ENCODE measurements at regions not wholly inside any gene's neighbourhood (a gene's known extent, or its start where the extent isn't known, plus 50 kb on each side); places are given as distances from the start of the nearest gene placed in this dataset.
"Not testable (repeated sequence)": the region's sequence is repeated elsewhere in the genome, so short reads cannot be mapped to it uniquely, and the experiment has no call there.

DNA sequence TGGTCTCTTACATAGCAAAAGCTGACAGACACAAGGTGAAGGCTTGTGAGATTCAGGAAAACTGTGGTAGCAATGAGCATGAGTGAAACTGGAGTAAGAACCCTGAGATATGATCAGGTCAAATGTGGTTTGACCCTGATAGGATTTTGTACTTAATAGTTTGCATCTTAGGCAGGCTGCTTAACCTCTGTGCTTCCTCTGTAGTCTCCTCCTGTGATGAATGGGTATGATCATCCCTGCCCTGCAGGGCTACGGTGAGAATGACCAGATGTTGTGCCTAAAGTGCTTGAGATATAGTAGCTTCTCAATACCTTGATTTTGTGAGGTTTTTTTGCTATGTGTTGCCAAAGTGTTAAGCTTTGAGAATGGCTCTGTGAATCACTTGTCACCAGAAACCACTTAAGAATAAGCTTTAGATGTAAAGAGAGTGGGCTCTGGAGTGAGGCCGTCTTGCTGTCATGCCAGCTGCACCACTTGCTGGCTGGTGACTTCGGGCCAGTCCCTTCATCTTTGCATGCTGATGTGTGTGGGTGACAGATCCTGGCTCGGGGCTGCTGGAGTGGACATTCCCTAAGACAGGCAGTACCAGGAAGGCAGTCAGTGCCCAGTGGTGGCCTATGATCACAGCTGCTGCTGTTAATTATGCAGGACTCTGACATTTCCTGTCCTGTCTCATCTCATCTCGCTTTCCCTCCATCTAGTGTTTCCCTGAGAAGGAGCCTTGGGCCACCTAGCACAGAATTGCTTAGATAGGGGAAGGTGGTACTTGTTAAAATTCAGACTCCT, 254.7 kb downstream of the NFATC2 start:
- Histone ChIP-seq H3K9me3 (replicated peaks) (no peaks in the 10 kb centered on the region), H3K27ac (no peak overlapping the region), H3K36me3 (no peaks in the 10 kb centered on the region), H3K4me3 (no peak overlapping the region), H3K4me1 (peaks cover 9% of the 10 kb centered on the region; the same call in 1 of the 2 replicates), H3K27me3 (0 out of 2 replicates have a peak, but pooled peaks cover 7% of the 10 kb centered on the region)
- peak; percentile 28 to 53 for DNase-seq

DNA sequence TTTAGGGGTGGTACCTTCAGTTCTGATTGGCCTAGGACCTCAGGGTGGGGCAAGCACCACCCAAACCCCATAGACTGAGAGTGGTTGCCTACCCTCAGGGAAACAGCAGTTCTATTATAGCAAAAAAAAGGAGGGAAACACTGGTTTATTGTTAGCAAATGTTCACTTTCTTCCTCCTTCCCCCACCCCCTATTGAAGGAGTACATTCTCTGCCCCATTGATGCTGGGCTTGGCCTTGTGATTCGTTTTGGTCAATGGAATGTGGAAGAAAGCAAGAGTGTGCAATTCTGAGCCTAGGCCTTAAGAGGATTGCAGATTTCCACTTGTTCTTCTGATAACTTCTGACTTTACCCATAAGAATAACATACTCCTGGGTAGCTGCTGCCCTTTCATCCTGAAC, 255.8 kb downstream of the NFATC2 start:
- H3K4me3 ChIP-seq: no peak overlapping the region
- H3K4me1 ChIP-seq: peaks cover 9% of the 10 kb centered on the region; the same call in 1 of the 2 replicates
- H3K27ac ChIP-seq: no peak overlapping the region
- H3K36me3 ChIP-seq: no peaks in the 10 kb centered on the region
- DNase-seq: no peak
- no peaks in the 10 kb centered on the region for H3K9me3 ChIP-seq (replicated peaks)
- peaks cover 7% of the 10 kb centered on the region; the same call in 1 of the 2 replicates for H3K27me3 ChIP-seq

DNA sequence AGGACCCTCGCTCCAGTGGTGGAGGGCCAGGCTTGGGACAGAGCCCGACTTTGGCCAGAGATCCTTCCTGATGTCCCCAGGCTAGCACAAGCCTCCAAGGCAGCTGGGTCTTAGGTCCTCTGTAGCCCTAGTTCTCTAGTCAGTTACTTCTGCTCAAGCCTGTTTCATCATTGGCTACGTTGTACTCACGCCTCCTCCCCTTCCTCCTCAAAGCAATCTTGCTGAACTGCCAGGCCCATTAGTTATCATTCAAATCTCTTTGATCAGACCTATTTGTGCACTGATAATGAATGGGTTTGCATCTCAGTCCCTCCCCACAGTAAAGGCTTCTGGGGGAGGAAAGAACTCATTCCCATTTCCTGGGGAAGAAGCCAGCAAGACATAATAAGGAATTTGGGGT, 256.8 kb downstream of the NFATC2 start:
- Histone ChIP-seq H3K9me3 (replicated peaks) (no peaks in the 10 kb centered on the region), H3K27me3 (peaks cover 13% of the 10 kb centered on the region; the same call in 1 of the 2 replicates), H3K4me1 (peaks cover 9% of the 10 kb centered on the region; the same call in 1 of the 2 replicates), H3K27ac (no peak overlapping the region), H3K4me3 (no peak overlapping the region), H3K36me3 (no peaks in the 10 kb centered on the region)
- DNase-seq: no peak

DNA sequence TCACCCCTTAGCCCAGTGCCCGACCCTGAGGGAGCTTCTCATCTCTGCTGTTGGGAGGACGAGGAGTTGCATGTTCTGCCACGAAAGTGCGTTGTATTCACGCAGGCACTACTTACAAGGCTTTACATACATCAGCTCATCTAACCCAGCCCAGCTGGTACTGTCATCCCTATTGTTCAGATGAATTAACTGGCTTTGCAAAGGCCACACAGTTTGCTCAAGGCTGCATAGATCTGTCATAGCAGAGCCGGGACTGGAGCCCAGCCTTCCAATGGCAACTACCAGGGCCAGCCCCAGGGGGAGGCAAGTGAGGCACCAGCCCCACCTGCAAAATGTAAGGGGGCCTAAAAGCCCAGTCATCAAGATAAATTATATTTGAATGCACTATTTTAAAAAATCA, 257.6 kb downstream of the NFATC2 start:
- H3K9me3 ChIP-seq (replicated peaks): no peaks in the 10 kb centered on the region
- no peak overlapping the region for H3K27ac ChIP-seq
- H3K4me1 ChIP-seq: peaks cover 9% of the 10 kb centered on the region; the same call in 1 of the 2 replicates
- DNase-seq: no peak
- H3K27me3 ChIP-seq: peaks cover 11% of the 10 kb centered on the region; the same call in 1 of the 2 replicates
- no peaks in the 10 kb centered on the region for H3K36me3 ChIP-seq
- no peak overlapping the region for H3K4me3 ChIP-seq

DNA sequence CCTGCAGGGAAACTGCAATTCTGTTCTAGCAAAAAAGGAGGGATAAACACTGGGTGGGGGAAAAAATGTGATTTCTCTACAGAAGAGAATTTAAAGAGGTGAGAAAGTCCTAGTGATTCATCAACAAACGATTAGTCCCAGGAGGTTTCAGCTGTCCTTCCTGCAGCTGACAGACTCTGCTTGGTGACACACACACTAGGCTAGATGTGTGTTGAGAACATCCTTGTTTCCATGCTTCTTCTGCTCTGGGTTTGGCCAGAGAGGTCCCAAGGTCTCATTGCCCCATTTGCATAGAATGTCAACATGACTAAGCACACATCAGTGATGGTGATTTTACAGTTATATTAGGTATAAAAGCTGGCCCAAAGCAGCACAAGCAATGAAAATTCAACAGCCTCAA, 258.3 kb downstream of the NFATC2 start:
- Histone ChIP-seq H3K4me1 (peaks cover 9% of the 10 kb centered on the region; the same call in 1 of the 2 replicates), H3K4me3 (no peak overlapping the region), H3K36me3 (no peaks in the 10 kb centered on the region), H3K27me3 (peaks cover 14% of the 10 kb centered on the region; the same call in 1 of the 2 replicates), H3K9me3 (replicated peaks) (no peaks in the 10 kb centered on the region; the same call in 1 of the 2 replicates), H3K27ac (no peak overlapping the region)
- DNase-seq: no peak

DNA sequence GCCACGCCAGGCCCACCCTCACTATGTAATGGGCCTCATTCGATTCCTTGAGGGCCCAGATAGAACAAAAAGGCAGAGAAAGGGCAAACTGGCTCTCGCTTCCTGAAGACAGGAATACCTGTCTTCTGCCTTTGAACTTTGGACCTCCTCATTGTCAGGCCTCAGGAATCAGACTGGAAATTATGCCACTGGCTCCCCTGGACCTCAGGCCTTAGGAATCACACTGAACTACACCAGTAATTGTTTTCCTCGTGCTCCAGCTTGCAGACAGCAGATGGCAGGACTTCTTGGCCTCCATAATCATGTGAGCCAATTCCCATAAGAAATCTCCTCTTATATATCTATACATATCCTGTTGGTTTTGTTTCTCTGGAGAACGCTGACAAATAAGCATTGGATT, 258.6 kb upstream of the KCNG1 start:
- H3K36me3 ChIP-seq: no peaks in the 10 kb centered on the region
- H3K27me3 ChIP-seq: peaks cover 23% of the 10 kb centered on the region
- no peak for DNase-seq
- H3K4me3 ChIP-seq: no peak overlapping the region
- no peak overlapping the region for H3K27ac ChIP-seq
- no peaks in the 10 kb centered on the region; the same call in 1 of the 2 replicates for H3K9me3 ChIP-seq (replicated peaks)
- H3K4me1 ChIP-seq: no peaks in the 10 kb centered on the region

DNA sequence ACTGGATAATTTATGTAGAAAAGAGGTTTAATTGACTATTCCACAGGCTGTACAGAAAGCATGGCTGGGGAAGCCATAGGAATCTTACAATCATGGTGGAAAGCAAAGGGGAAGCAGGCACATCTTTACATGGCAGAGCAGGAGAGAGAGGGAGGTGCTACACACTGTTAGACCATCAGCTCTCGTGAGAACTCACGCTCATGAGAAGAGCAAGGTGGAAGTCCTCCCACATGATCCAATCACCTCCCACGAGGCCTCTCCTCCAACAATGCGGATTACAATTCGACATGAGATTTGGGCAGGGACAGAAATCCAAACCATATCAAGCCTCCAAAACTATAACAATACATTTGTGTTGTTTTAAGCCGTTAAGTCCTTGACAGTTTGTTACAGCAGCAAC, 257.1 kb upstream of the KCNG1 start:
- no peak for DNase-seq
- peaks cover 23% of the 10 kb centered on the region for H3K27me3 ChIP-seq
- no peaks in the 10 kb centered on the region; the same call in 1 of the 2 replicates for H3K9me3 ChIP-seq (replicated peaks)
- H3K4me1 ChIP-seq: no peaks in the 10 kb centered on the region
- H3K27ac ChIP-seq: no peak overlapping the region
- no peak overlapping the region for H3K4me3 ChIP-seq
- H3K36me3 ChIP-seq: no peaks in the 10 kb centered on the region

DNA sequence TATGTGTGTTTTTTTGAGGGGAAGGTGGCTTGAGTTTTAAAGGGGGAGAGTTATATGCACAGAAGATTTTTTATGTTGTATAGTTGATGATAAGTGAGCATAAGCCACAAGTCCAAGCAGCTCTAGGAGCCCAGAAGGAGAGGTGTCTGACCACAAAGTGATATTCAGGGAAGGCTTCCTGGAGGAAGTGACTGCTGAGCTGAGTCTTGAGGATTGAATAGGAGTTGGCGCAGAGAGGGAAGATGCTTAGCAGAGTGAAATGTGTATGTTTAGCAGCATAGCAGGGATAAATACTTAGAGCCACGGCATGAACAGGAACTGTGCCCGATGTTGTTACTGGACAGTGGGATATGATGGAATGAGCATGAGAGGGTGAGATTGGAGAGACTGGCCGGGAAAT, 255.1 kb upstream of the KCNG1 start:
- DNase-seq: no peak
- H3K4me3 ChIP-seq: no peak overlapping the region

DNA sequence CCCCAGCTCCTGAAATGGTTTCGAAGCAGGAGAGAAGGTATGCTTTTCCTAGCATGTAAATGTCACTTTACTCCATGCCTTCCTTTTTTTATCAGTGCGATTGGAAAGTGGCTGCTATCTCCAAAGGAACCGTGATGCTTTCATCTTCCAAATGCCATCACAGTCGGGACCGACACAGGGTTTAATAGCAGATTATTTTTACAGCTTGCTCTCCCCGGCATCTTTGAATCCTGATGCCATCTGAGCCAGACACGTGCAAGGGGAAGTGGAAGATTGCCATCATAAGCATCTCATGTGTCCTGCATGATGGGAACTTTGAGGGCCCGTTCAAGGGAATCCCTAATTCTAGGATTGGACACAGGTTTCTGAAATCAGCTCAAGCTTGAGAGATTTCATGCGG, 253.4 kb upstream of the KCNG1 start:
- no peaks in the 10 kb centered on the region; the same call in 1 of the 2 replicates for H3K9me3 ChIP-seq (replicated peaks)
- no peak overlapping the region for H3K27ac ChIP-seq
- no peak overlapping the region for H3K4me3 ChIP-seq
- H3K36me3 ChIP-seq: no peaks in the 10 kb centered on the region; the same call in 1 of the 2 replicates
- no peaks in the 10 kb centered on the region for H3K4me1 ChIP-seq
- no peak for DNase-seq
- H3K27me3 ChIP-seq: peaks cover 17% of the 10 kb centered on the region

More for the DNA sequence above, 255.1 kb upstream of the KCNG1 start:
- Histone ChIP-seq H3K9me3 (replicated peaks) (no peaks in the 10 kb centered on the region; the same call in 1 of the 2 replicates), H3K27me3 (peaks cover 19% of the 10 kb centered on the region), H3K27ac (no peak overlapping the region), H3K4me1 (no peaks in the 10 kb centered on the region), H3K36me3 (no peaks in the 10 kb centered on the region)

DNA sequence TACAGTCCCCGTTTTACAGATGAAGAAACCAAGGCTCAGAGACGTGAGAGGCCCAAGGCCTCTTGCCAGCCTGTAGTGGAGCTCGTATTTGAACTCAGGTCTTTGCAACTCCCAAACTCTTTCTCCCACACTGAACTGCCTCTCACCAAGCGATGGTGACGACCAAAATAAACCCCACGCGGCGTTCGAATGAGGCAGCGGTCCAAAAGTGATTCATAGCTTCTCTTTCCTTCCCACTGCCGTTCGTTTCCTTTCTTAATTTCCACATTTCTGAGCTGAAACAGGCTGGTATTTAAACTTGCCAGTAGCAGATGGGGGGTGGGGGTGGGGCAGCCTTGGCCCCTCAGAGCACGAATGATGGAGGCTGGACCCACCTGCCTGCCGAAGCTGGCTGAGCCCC, 252.9 kb upstream of the KCNG1 start:
- H3K4me3 ChIP-seq: no peak overlapping the region
- no peaks in the 10 kb centered on the region; the same call in 1 of the 2 replicates for H3K9me3 ChIP-seq (replicated peaks)
- DNase-seq: no peak
- peaks cover 14% of the 10 kb centered on the region for H3K27me3 ChIP-seq
- no peaks in the 10 kb centered on the region for H3K4me1 ChIP-seq
- H3K27ac ChIP-seq: no peak overlapping the region
- no peaks in the 10 kb centered on the region; the same call in 1 of the 2 replicates for H3K36me3 ChIP-seq

DNA sequence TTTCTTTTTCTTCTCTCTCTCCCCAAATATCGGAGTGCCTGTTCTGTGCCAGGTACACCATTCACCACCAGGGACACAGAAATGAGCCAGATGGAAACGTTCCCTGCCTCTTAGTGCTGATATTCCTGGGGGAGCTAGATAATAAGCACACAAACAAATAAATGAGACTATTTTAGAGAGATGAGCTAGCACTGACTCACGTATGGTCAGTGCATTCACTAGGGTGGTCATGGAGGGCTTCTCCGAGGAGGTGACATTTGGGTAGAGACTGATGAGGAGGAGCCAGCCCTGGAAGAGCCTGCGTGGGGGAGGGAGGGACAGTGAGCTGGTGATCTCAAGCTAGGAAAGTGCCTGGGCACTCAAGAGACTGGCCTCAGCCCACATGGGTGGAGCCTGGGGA, 252.3 kb upstream of the KCNG1 start:
- Histone ChIP-seq H3K27me3 (peaks cover 14% of the 10 kb centered on the region), H3K9me3 (replicated peaks) (no peaks in the 10 kb centered on the region; the same call in 1 of the 2 replicates), H3K4me1 (no peaks in the 10 kb centered on the region), H3K36me3 (no peaks in the 10 kb centered on the region; the same call in 1 of the 2 replicates), H3K27ac (no peak overlapping the region), H3K4me3 (no peak overlapping the region)
- no peak for DNase-seq

DNA sequence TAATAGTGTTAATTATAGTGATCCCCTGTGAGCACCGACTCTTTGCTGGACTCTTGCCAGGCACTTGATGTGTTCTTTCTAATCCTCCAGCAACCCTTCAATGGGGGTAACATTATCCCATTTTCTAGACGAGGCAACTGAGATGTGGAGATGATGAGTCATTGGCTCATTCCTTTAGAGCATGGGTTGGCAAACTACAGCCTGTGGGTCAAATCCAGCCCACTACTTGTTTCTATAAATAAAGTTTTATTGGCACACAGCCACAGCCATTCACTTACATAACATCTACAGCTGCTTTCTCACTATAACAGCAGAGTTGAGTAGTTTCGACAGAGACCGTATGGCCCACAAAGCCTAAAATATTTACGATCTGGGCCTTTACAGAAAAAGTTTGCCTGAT, 249.5 kb upstream of the KCNG1 start:
- no peak overlapping the region for H3K27ac ChIP-seq
- no peaks in the 10 kb centered on the region for H3K4me1 ChIP-seq
- DNase-seq: peak in 1 of 2 experiments; percentile 20
- H3K27me3 ChIP-seq: peaks cover 7% of the 10 kb centered on the region
- no peak overlapping the region for H3K4me3 ChIP-seq
- H3K9me3 ChIP-seq (replicated peaks): no peaks in the 10 kb centered on the region
- H3K36me3 ChIP-seq: no peaks in the 10 kb centered on the region; the same call in 1 of the 2 replicates

DNA sequence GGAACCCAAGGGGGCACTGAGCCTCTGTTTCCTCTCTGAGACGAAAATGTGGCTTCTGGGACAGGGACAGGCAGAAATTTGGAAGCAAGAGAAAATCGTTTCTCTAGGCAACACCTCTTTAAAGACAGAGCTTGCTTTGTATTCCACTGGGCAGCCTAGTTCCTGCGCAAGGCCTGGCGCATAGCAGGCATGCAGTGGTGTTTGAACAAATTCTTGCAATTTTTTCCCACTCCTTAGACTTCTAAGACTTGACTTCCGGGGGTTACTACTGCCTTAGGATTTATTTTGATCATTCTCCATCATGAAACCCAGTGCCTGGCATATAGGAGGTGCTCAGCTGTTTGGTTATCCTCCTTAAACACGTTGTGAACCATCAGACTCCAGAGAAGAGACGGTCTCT, 249.0 kb upstream of the KCNG1 start:
- Histone ChIP-seq H3K27ac (no peak overlapping the region), H3K27me3 (peaks cover 3% of the 10 kb centered on the region), H3K4me3 (no peak overlapping the region), H3K9me3 (replicated peaks) (no peaks in the 10 kb centered on the region), H3K36me3 (no peaks in the 10 kb centered on the region; the same call in 1 of the 2 replicates), H3K4me1 (no peaks in the 10 kb centered on the region)
- DNase-seq: no peak

DNA sequence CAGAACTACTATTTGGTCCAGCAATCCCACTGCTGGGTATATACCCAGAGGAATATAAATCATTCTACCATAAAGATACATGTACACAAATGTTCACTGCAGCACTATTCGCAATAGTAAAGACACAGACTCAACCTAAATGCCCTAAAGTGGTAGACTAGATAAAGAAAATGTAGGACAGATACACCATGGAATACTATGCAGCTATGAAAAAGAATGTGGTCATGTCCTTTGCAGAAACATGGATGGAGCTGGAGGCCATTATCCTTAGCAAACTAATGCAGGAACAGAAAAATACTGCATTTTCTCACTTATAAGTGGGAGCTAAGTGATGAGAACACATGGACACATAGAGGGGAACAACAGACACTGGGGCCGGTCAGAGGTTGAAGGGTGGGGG, 248.4 kb upstream of the KCNG1 start:
- not testable (repeated sequence) for H3K4me1 ChIP-seq; H3K27me3 ChIP-seq; H3K9me3 ChIP-seq (replicated peaks); H3K36me3 ChIP-seq; DNase-seq; H3K27ac ChIP-seq; H3K4me3 ChIP-seq

DNA sequence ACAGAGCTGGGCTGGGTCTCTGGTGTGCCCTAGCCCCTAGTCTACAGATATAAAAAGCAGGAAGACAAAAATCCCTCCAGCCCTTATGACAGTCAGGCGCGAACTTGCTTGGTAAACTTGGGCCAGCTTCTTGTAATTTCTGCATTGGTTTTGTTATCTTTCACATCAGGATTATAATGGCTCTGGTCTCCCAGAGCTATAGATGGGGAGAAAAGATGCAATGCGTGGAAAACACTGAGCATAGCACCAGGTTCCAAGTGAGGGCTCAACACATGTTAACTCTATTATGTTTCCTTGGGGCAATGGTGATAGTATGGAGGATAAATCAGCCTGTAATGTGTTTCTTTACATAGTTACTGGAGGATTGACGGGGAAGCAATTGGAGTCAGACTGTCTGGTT, 246.8 kb upstream of the KCNG1 start:
- H3K27ac ChIP-seq: no peak overlapping the region
- H3K27me3 ChIP-seq: no peaks in the 10 kb centered on the region
- DNase-seq: no peak
- H3K9me3 ChIP-seq (replicated peaks): no peaks in the 10 kb centered on the region
- H3K4me1 ChIP-seq: no peaks in the 10 kb centered on the region
- H3K4me3 ChIP-seq: no peak overlapping the region
- no peaks in the 10 kb centered on the region; the same call in 1 of the 2 replicates for H3K36me3 ChIP-seq

Measured in SJCRH30 (cell line).